ENCODE measurements at regions not wholly inside any gene's neighbourhood (a gene's known extent, or its start where the extent isn't known, plus 50 kb on each side); places are given as distances from the start of the nearest gene placed in this dataset.
"Not testable (repeated sequence)": the region's sequence is repeated elsewhere in the genome, so short reads cannot be mapped to it uniquely, and the experiment has no call there.

DNA sequence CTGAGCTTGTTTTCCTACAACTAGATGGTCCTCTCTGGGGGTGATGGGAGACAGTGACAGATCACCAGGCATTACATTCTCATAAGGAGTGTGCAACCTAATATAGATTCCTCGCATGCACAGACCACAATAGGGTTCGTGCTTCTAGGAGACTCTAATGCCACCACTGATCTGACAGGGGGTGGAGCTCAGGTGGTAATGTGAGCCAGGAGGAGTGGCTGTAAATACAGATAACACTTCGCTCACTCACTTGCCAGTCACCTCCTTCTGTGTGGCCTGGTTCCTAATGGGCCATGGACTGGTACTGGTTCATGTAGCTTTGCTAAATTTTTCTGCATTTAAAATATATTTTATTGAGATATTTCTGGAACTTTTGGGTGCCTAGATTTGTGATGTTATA is 202.3 kb upstream of the ZNF32 start:
- no peak overlapping the region for H3K4me3 Mint-ChIP-seq
- ChIA-PET POLR2A (no interaction called here), CTCF (interaction anchor here (0.6 to 1.0 kb wide), 2 partner anchors 9 to 471 kb away, joined by 3 to 4 read pairs; no protein-coding TSS in a partner anchor)
- H3K36me3 Mint-ChIP-seq (ENCODE audit: low read depth) = no peaks in the 10 kb centered on the region
- DNase-seq = no peak
- H3K27ac Mint-ChIP-seq = no peak overlapping the region
- no peaks in the 10 kb centered on the region for H3K9me3 Mint-ChIP-seq
- no peaks in the 10 kb centered on the region for H3K27me3 Mint-ChIP-seq
- H3K4me1 Mint-ChIP-seq = peaks cover 12% of the 10 kb centered on the region

DNA sequence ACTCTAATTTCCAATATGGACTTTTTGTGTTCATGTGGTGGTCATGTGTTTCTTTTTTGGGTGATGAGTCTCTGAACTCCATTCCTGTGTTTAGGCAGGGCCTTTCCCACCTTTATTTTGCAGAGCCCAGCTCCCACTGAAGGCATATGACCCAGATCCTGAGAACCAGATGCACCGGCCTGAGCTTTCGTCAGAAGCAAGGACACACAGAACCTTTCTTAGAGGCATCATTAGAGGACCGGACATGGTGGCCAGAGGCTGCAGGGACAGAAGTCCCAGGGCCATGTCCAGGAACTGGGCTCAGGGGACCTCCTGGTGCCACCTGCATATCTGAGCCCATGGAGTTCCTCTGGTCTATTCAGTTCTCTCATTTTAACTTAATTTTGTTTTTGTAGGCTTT is 200.9 kb upstream of the ZNF32 start:
- no peaks in the 10 kb centered on the region for H3K9me3 Mint-ChIP-seq
- H3K4me1 Mint-ChIP-seq = peaks cover 21% of the 10 kb centered on the region
- DNase-seq = no peak
- H3K27me3 Mint-ChIP-seq = no peaks in the 10 kb centered on the region
- no peak overlapping the region for H3K27ac Mint-ChIP-seq
- ChIA-PET POLR2A (no interaction called here), CTCF (no interaction called here)
- no peak overlapping the region for H3K4me3 Mint-ChIP-seq
- H3K36me3 Mint-ChIP-seq (ENCODE audit: low read depth) = no peaks in the 10 kb centered on the region

DNA sequence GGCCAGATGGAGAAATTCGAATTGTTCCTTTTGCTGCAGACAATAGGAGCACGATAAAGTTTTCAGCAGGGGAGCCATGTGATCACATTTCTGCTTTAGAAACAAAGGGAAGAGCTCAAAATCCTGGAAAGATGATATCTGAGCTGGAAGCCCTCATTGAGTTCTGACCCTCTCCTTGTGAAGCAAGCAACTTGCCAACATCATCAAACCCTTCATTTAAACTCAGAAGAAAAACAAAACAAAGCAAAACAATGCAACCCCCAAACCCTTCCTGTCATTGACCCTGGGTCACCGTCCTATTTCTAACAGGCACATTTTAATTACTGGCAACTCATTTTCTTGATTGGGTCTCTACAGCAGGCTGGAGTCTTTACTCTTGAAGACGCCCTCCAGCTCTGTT is 198.3 kb upstream of the ZNF32 start:
- ChIA-PET POLR2A (interaction anchor here (0.6 kb wide), 1 partner anchor 14 kb away, joined by 3 read pairs; no protein-coding TSS in a partner anchor), CTCF (no interaction called here)
- H3K27me3 Mint-ChIP-seq = no peaks in the 10 kb centered on the region
- no peak overlapping the region for H3K4me3 Mint-ChIP-seq
- no peak overlapping the region for H3K27ac Mint-ChIP-seq
- no peak for DNase-seq
- peaks cover 21% of the 10 kb centered on the region for H3K4me1 Mint-ChIP-seq
- no peaks in the 10 kb centered on the region for H3K9me3 Mint-ChIP-seq
- H3K36me3 Mint-ChIP-seq (ENCODE audit: low read depth) = no peaks in the 10 kb centered on the region

DNA sequence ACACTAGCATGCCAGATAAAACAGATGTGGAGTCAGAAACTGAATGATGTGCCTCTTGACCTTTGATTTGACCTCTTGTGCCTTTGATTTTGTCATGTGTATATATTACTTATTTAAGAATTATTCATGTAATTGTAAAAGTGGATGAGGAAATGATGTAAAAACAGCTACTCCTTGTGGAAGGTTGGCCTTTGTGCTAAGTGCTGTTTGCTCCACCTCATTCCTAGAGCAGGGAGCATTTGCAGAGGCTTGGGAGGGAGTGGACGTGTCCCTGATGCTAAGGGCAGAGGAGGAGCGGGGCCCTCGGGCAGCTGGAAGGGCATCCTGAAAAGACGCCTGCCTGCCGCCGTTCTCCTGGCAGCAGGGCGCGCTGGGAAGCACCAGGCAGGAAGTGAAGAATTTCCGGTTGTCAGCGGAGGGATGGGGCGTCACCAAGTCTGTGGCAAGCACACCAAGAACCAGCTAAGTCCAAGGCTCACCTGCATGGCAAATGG is 197.6 kb upstream of the ZNF32 start:
- peak; percentile 53 for DNase-seq
- Mint-ChIP-seq H3K27me3 (no peaks in the 10 kb centered on the region), H3K36me3 (ENCODE audit: low read depth) (no peaks in the 10 kb centered on the region), H3K4me1 (peaks cover 21% of the 10 kb centered on the region), H3K27ac (peak overlapping the region; percentile 7), H3K9me3 (no peaks in the 10 kb centered on the region), H3K4me3 (peak overlapping the region; percentile 19)
- ChIA-PET POLR2A (interaction anchor here (0.6 kb wide), 1 partner anchor 15 kb away, joined by 3 read pairs; no protein-coding TSS in a partner anchor), CTCF (no interaction called here)

DNA sequence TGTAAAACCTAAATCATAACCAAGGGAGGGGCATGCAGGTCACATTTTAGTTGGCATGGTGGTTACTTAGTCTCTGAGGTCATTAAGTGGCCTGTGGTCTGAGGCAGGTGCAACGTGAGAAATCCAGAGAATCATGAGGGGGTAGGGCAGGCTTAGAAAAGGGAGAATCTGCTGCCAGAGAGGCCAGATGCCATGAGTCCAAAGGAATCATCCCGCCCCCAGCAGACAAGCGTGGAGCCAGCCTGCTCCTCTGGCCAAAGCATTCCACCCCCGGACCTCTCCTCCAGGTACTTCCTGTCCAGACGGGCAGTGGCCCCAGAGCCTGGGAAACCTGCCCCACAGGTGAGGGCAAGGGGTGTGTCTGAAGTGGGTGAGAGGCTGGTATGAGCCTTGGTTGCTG is 196.4 kb upstream of the ZNF32 start:
- ChIA-PET POLR2A (no interaction called here), CTCF (no interaction called here)
- no peak overlapping the region for H3K4me3 Mint-ChIP-seq
- no peak for DNase-seq
- no peaks in the 10 kb centered on the region for H3K27me3 Mint-ChIP-seq
- H3K4me1 Mint-ChIP-seq = peaks cover 21% of the 10 kb centered on the region
- peak overlapping the region; percentile 13 for H3K27ac Mint-ChIP-seq
- H3K36me3 Mint-ChIP-seq (ENCODE audit: low read depth) = no peaks in the 10 kb centered on the region
- no peaks in the 10 kb centered on the region for H3K9me3 Mint-ChIP-seq

DNA sequence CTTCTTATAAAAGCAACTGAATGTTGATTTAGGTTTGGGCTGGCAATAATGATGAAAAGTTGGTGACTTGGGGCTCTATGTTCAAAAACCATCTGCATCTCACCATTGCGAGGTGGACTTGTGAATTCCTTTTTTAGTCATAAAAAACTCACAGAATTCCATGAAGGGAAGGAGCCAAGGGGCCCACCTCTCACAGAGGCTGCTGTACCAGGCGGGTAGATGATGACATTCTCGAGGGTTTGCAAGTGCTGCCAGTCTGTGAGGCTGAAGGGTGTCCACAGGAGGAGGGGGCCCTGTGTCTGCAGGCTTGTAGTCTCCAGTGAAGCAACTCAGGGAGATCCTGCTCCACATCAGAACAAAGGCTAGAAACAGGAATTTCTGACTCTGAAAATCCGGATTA is 195.5 kb upstream of the ZNF32 start:
- H3K27me3 Mint-ChIP-seq = peaks cover 3% of the 10 kb centered on the region
- no peaks in the 10 kb centered on the region for H3K9me3 Mint-ChIP-seq
- H3K4me1 Mint-ChIP-seq = peaks cover 21% of the 10 kb centered on the region
- ChIA-PET CTCF (no interaction called here), POLR2A (no interaction called here)
- H3K4me3 Mint-ChIP-seq = no peak overlapping the region
- DNase-seq = no peak
- no peak overlapping the region for H3K27ac Mint-ChIP-seq
- no peaks in the 10 kb centered on the region for H3K36me3 Mint-ChIP-seq (ENCODE audit: low read depth)

DNA sequence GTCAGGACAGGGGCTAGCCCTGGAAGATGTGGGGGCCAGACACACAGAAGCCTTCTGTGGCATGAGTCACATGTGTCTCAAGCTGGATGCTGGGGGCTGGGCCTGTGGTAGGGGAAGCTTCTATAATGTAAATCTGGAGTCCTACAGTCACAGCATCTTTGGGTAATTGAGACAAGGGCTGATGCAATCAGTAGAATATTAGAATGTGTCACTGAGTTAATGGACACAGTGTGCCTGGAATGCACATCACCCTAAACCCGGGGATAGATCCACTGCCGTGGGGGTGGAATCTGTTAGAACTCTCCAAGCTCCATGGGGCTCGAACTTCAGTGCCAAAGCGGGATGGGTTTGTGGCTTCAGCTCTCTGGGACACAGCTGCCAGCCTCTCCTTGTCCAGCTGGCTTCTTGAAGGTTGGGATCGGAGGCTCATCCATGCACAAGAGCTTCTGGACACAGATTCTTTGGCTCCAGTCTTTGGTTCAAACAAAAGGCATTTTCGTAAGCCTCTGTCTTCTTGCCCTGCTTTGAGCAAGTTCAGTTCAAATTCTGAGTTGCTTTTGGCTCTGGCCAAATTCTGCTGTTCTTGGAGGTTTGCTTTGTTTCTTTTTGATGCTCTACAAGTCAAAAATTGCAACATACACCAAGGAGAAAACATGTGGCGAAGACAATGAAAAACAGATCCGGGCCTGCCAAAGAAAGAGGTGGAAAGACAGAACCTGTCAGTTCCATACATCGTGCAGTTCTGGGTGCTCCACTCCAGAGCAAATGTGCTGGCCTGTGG is 194.8 kb upstream of the ZNF32 start:
- DNase-seq = no peak
- Mint-ChIP-seq H3K27ac (no peak overlapping the region), H3K36me3 (ENCODE audit: low read depth) (no peaks in the 10 kb centered on the region), H3K4me3 (no peak overlapping the region), H3K9me3 (no peaks in the 10 kb centered on the region), H3K27me3 (peaks cover 3% of the 10 kb centered on the region), H3K4me1 (peaks cover 21% of the 10 kb centered on the region)
- ChIA-PET CTCF (no interaction called here), POLR2A (no interaction called here)

DNA sequence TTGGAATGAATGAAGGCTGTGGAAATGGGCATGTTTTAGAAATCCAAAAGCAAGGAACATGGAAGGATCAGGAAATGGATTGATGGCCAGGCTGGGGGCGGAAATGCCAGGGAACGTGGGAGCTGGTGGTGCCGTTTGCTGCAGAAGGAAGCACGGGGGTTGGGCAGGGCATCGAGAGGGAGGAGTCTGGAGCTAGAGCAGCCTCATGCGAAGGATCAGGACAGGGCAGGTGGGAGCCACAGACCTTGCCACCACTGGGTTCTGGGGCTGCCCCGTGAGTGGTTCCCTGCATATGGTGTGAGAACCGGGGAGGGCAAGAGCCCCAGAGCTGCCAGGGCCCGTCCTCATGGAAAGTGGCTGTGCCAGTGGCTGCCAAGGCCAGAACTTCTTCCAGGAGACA is 193.8 kb upstream of the ZNF32 start:
- POLR2A ChIA-PET = no interaction called here
- Mint-ChIP-seq H3K36me3 (ENCODE audit: low read depth) (no peaks in the 10 kb centered on the region), H3K4me1 (peaks cover 21% of the 10 kb centered on the region), H3K27me3 (peaks cover 3% of the 10 kb centered on the region), H3K4me3 (no peak overlapping the region), H3K27ac (no peak overlapping the region), H3K9me3 (no peaks in the 10 kb centered on the region)
- CTCF ChIA-PET = no interaction called here
- no peak for DNase-seq

DNA sequence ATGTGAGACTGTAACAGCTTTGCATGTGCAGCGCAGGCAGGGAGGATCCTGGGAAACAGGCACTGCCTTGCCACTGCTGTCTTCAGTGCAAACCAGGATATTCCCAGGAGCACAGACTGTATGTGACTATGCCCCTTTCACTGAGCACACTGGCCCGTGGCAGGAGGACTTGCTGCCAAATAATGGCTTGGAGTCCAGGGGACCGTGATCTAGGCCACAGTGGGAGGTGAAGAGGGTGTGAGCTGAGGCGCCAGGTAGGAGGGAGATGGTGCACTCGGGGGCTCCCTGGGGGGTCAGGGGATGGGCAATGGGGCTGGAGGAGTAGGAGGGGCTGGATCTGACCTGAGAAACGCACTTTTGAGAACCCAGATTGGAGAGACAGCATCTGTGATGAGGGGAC is 193.4 kb upstream of the ZNF32 start:
- H3K4me3 Mint-ChIP-seq = no peak overlapping the region
- peaks cover 3% of the 10 kb centered on the region for H3K27me3 Mint-ChIP-seq
- POLR2A ChIA-PET = no interaction called here
- H3K4me1 Mint-ChIP-seq = peaks cover 19% of the 10 kb centered on the region
- DNase-seq = no peak
- no peaks in the 10 kb centered on the region for H3K9me3 Mint-ChIP-seq
- CTCF ChIA-PET = no interaction called here
- H3K27ac Mint-ChIP-seq = no peak overlapping the region
- no peaks in the 10 kb centered on the region for H3K36me3 Mint-ChIP-seq (ENCODE audit: low read depth)

DNA sequence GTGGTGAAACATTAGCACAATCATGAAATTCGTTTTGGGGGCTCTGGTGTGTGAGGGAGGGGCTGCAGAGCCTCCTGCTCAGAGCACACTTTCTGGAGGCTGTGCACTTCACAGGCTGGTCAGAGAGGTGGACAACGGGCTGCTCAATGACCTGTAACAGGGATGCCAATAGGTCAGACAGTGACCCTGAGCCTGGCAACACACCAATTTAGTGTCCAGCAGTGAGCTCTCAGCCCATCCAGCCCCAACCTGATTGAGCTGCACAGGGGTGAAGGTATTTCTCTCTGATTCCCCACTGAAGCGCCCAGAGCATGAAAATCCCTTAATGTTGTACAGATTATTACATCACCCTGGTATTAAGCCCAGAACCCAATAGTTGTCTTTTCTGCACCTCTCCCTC is 191.3 kb upstream of the ZNF32 start:
- Mint-ChIP-seq H3K9me3 (no peaks in the 10 kb centered on the region), H3K4me3 (no peak overlapping the region), H3K27me3 (peaks cover 6% of the 10 kb centered on the region), H3K4me1 (peaks cover 3% of the 10 kb centered on the region), H3K27ac (no peak overlapping the region), H3K36me3 (ENCODE audit: low read depth) (no peaks in the 10 kb centered on the region)
- ChIA-PET CTCF (no interaction called here), POLR2A (no interaction called here)
- DNase-seq = no peak

DNA sequence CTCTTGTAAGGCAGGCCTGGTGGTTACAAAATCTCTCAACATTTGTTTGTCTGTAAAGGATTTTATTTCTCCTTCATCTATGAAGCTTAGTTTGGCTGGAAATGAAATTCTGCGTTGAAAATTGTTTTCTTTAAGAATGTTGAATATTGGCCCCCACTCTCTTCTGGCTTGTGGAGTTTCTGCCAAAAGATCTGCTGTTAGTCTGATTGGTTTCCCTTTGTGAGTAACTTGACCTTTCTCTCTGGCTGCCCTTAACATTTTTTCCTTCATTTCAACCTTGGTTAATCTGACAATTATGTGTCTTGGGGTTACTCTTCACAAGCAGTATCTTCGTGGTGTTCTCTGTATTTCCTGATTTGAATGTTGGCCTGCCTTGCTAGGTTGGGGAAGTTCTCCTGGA is 186.1 kb upstream of the ZNF32 start:
- H3K4me1 Mint-ChIP-seq; H3K9me3 Mint-ChIP-seq; H3K4me3 Mint-ChIP-seq; DNase-seq; H3K36me3 Mint-ChIP-seq (ENCODE audit: low read depth); POLR2A ChIA-PET; CTCF ChIA-PET; H3K27ac Mint-ChIP-seq: not testable (repeated sequence)
- H3K27me3 Mint-ChIP-seq = peaks cover 22% of the 10 kb centered on the region

DNA sequence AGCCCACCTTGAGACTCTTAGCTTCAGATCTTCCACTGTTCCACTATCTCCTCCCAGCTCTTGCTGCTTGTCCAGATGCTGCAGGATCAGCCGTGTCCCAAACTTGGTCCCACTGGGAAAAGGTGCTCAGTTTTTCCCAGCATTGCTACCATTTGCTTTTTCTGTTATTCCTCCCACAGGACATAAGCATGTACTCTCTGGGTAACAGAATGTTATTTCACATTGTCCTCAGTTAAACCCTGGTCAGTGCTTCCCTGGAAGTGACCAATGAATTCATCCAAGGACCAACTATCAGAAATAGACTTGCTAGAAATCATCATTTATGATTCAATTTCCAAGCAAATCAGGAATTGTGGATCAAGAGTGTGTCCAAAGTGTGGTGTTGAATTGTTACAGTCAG is 179.2 kb upstream of the ZNF32 start:
- Mint-ChIP-seq H3K9me3 (no peaks in the 10 kb centered on the region), H3K27ac (no peak overlapping the region), H3K36me3 (ENCODE audit: low read depth) (no peaks in the 10 kb centered on the region), H3K27me3 (peaks cover 19% of the 10 kb centered on the region), H3K4me1 (peaks cover 3% of the 10 kb centered on the region), H3K4me3 (no peak overlapping the region)
- ChIA-PET CTCF (no interaction called here), POLR2A (no interaction called here)
- no peak for DNase-seq

DNA sequence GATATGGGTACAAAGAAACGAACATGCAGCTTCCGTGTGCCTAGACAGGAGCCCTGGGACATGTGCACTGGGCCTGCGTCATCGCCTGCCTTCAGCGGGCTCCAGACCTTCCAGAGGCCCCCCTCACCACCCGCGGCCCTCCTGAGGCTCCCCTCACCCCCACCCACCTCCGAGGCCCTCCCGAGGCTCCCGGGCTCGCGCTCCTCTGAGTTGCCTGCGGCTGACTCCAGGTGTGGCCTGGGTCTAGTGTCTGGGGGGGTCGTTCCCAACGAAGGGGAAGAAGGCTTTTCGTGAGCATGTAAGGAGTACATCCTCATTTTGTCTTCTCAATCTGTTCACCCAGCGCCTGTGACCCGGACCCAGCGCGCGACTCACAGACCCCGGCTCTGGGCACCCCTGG is 177.3 kb upstream of the ZNF32 start:
- peaks cover 9% of the 10 kb centered on the region for H3K4me1 Mint-ChIP-seq
- CTCF ChIA-PET = no interaction called here
- H3K36me3 Mint-ChIP-seq (ENCODE audit: low read depth) = no peaks in the 10 kb centered on the region
- no peak overlapping the region for H3K27ac Mint-ChIP-seq
- no peak for DNase-seq
- peaks cover 23% of the 10 kb centered on the region for H3K27me3 Mint-ChIP-seq
- POLR2A ChIA-PET = no interaction called here
- H3K9me3 Mint-ChIP-seq = no peaks in the 10 kb centered on the region
- H3K4me3 Mint-ChIP-seq = no peak overlapping the region

DNA sequence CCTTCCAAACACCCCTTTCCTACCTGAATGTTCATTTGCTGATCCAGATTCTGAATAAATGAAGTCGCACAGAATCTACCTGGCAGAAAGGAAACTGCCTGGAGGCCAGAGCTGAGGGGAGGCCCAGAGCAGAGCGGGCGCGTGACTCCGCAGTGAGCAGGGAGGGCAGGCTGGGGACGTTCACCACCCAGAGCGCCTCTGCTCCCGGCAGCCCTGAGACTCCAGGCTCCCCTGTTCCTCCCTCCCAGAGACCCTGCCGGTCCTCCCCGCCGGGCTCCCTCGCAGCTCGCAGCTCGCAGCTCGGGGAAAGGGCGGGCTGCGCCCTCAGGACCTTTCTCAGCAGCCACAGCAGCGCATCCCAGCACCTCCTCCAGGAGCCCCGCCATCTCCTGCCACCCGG is 176.7 kb upstream of the ZNF32 start:
- Mint-ChIP-seq H3K36me3 (ENCODE audit: low read depth) (no peaks in the 10 kb centered on the region), H3K4me1 (peaks cover 9% of the 10 kb centered on the region), H3K9me3 (no peaks in the 10 kb centered on the region), H3K4me3 (no peak overlapping the region), H3K27me3 (peaks cover 21% of the 10 kb centered on the region), H3K27ac (no peak overlapping the region)
- DNase-seq = no peak
- POLR2A ChIA-PET = no interaction called here
- CTCF ChIA-PET = no interaction called here
